MM.1S (cell line): ENCODE measurements at regions not wholly inside any gene's neighbourhood (a gene's known extent, or its start where the extent isn't known, plus 50 kb on each side); places are given as distances from the start of the nearest gene placed in this dataset.

Experiments used
- EZH2 ChIP-seq: fragments of 300-600 bp; sonication (generic); optimal IDR thresholded peaks from 2 replicates; pipeline ENCODE3; 2017; ENCODE audit warnings: low read depth, mild to moderate bottlenecking, antibody characterized with exemption, low read length, mixed read lengths
- EZH2phosphoT487 ChIP-seq: fragments of 300-600 bp; sonication (generic); IDR thresholded peaks from 2 replicates; pipeline ENCODE4 v1.6.1; 2018; ENCODE audit warnings: antibody characterized with exemption, low read length
- TF ChIP-seq, protein P1 (sequence below): fragments of 300-600 bp; sonication (generic); IDR thresholded peaks from 2 replicates; pipeline ENCODE4 v1.5.1; 2016; ENCODE audit warnings: antibody characterized with exemption, low read length, mixed read lengths

DNA sequence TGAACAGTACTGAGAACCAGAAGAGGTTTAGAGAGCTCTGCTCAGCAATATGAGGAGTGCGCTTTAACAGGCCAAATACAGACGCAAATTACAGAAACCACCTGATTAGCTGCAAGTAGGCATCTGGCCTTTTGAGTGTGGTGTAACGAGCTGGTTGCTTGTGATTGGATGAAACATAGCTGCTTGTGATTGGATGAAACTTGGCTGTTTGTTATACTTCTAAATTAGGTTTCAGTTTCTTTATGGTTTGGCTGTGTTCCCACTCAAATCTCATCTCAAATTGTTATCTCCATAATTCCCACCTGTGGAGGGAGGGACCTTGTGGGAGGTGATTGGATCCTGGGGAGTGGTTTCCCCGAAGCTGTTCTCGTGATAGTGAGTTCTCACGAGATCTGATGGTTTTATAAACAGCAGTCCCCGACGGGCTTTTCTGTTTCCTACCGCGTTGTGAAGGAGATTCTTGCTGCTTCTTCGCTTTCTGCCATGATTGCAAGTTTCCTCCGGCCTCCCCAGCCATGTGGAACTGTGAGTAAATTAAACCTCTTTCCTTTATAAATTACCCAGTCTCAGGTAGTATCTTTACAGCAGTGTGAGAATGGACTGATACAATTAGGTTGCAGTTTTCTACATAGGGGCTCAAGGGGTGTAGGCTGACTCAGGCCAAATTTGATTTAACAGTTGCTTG lies 655.9 kb upstream of the MAN1A1 start:
- TF ChIP-seq EZH2 (no peak), EZH2phosphoT487 (no peak)
- TF ChIP-seq, protein P1, sequence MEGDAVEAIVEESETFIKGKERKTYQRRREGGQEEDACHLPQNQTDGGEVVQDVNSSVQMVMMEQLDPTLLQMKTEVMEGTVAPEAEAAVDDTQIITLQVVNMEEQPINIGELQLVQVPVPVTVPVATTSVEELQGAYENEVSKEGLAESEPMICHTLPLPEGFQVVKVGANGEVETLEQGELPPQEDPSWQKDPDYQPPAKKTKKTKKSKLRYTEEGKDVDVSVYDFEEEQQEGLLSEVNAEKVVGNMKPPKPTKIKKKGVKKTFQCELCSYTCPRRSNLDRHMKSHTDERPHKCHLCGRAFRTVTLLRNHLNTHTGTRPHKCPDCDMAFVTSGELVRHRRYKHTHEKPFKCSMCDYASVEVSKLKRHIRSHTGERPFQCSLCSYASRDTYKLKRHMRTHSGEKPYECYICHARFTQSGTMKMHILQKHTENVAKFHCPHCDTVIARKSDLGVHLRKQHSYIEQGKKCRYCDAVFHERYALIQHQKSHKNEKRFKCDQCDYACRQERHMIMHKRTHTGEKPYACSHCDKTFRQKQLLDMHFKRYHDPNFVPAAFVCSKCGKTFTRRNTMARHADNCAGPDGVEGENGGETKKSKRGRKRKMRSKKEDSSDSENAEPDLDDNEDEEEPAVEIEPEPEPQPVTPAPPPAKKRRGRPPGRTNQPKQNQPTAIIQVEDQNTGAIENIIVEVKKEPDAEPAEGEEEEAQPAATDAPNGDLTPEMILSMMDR = no peak
